EH (cell line): ENCODE measurements at regions not wholly inside any gene's neighbourhood (a gene's known extent, or its start where the extent isn't known, plus 50 kb on each side); places are given as distances from the start of the nearest gene placed in this dataset.

Source experiments
- DNase-seq: peaks from one replicate; pipeline ENCODE4 v3.0.0-alpha.2; 2015; ENCODE audit warnings: low read depth

- DNase-seq = no peak
Observed at GRCh38 chr14:98489115-98489514, 782.9 kb downstream of the BCL11B start.

GRCh38 chr14:98494582-98494981 lies 777.4 kb downstream of the BCL11B start:
- no peak for DNase-seq

- no peak for DNase-seq
Observed at GRCh38 chr14:98498019-98498885, 773.7 kb downstream of the BCL11B start.

- no peak for DNase-seq
Observed at GRCh38 chr14:98501335-98501734, 770.7 kb downstream of the BCL11B start.

- DNase-seq = no peak
Observed at GRCh38 chr14:98501836-98502235, 770.2 kb downstream of the BCL11B start.

- no peak for DNase-seq
Observed at GRCh38 chr14:98503086-98503815, 768.7 kb downstream of the BCL11B start.

GRCh38 chr14:98507264-98507663 lies 764.7 kb downstream of the BCL11B start:
- DNase-seq = no peak

- no peak for DNase-seq
Observed at GRCh38 chr14:98510392-98510791, 761.6 kb downstream of the BCL11B start.

- no peak for DNase-seq
Observed at GRCh38 chr14:98512501-98513251, 759.3 kb downstream of the BCL11B start.

- no peak for DNase-seq
Observed at GRCh38 chr14:98513558-98513957, 758.4 kb downstream of the BCL11B start.

GRCh38 chr14:98514016-98514415 lies 758.0 kb downstream of the BCL11B start:
- DNase-seq = no peak

- no peak for DNase-seq
Observed at GRCh38 chr14:98536256-98536655, 735.7 kb downstream of the BCL11B start.

- no peak for DNase-seq
Observed at GRCh38 chr14:98542316-98542715, 729.7 kb downstream of the BCL11B start.

- no peak for DNase-seq
Observed at GRCh38 chr14:98543074-98543473, 728.9 kb downstream of the BCL11B start.

GRCh38 chr14:98544174-98544573 lies 727.8 kb downstream of the BCL11B start:
- DNase-seq = no peak

- DNase-seq = no peak
Observed at GRCh38 chr14:98545181-98545580, 726.8 kb downstream of the BCL11B start.

GRCh38 chr14:98548071-98548686 lies 723.8 kb downstream of the BCL11B start:
- no peak for DNase-seq

GRCh38 chr14:98551028-98551427 lies 721.0 kb downstream of the BCL11B start:
- no peak for DNase-seq

GRCh38 chr14:98555440-98555839 lies 716.6 kb downstream of the BCL11B start:
- no peak for DNase-seq

- DNase-seq = no peak
Observed at GRCh38 chr14:98564006-98564405, 708.0 kb downstream of the BCL11B start.

GRCh38 chr14:98564541-98564940 lies 707.5 kb downstream of the BCL11B start:
- DNase-seq = no peak

GRCh38 chr14:98571104-98571503 lies 700.9 kb downstream of the BCL11B start:
- DNase-seq = no peak
